GM18511 (cell line): ENCODE measurements at regions not wholly inside any gene's neighbourhood (a gene's known extent, or its start where the extent isn't known, plus 50 kb on each side); places are given as distances from the start of the nearest gene placed in this dataset.
"Not testable (repeated sequence)": the region's sequence is repeated elsewhere in the genome, so short reads cannot be mapped to it uniquely, and the experiment has no call there.

Experiments
- ATAC-seq: cut with Tn5 transposase; IDR thresholded peaks from one replicate; pipeline ENCODE4 v1.9.1; 2021; ENCODE audit warnings: mild to moderate bottlenecking, moderate library complexity; ENCODE audit not compliant: unreplicated experiment

- ATAC-seq = no peak
These were observed 129.1 kb downstream of the TNFRSF21 start for GRCh38 chr6:47180633-47181032.

- ATAC-seq = no peak
These were observed 130.4 kb downstream of the TNFRSF21 start for GRCh38 chr6:47179286-47179685.

GRCh38 chr6:47175656-47176055 is 133.5 kb upstream of the ADGRF1 start:
- ATAC-seq = no peak

DNA sequence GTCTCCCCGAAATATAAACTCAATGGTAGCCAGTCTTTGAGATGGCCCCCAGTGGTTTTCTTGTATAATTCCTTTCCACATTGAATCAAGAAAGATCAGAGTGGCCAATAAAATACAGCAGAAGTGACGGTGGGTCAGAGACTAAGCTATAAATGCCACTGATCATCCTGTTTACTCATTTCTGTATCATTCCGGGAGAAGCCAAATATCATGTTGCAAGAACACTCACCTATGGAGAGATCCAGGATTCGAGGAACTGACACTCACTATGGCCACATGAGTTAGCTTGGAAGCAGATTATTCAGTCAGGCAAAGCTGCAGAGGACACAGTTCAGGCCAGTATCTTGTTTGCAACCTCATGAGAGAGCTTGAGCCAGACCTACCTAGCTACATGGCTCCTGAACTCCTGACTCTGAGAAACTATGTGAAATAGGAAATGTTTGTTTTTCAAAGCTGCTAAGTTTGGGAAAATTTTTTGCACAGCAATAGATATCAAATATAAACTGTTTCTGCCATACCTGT is 132.4 kb upstream of the ADGRF1 start:
- ATAC-seq = no peak

GRCh38 chr6:47174063-47174462 is 131.9 kb upstream of the ADGRF1 start:
- not testable (repeated sequence) for ATAC-seq

DNA sequence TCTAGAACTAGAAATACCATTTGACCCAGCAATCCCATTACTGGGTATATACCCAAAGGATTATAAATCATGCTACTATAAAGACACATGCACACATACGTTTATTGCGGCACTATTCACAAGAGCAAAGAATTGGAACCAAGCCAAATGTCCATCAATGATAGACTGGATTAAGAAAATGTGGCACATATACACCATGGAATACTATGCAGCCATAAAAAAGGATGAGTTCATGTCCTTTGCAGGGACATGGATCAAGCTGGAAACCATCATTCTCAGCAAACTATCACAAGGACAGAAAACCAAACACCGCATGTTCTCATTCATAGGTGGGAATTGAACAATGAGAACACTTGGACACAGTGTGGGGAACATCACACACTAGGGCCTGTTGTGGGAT is 131.0 kb upstream of the ADGRF1 start:
- not testable (repeated sequence) for ATAC-seq

DNA sequence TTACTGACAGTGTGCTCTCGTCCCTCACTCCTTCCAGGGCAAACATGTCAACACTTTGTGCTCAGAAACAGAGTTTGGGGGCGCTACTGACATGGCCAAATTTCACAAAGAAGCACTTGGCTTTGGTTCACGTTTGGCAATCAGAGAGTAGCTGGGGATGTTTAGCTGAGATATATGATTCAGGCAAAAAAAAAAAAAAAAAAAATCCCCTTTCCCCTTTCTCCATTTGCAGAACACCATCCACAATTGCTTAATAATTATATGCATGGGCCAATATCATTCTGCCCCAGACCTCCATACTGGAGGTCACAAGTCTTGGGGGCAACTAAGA is 128.4 kb upstream of the ADGRF1 start:
- ATAC-seq = no peak

- ATAC-seq = no peak
These were observed 127.9 kb upstream of the ADGRF1 start for GRCh38 chr6:47169785-47170616.

- no peak for ATAC-seq
These were observed 126.0 kb upstream of the ADGRF1 start for GRCh38 chr6:47168180-47168579.

GRCh38 chr6:47165918-47166317 is 123.8 kb upstream of the ADGRF1 start:
- ATAC-seq = peak; percentile 84

DNA sequence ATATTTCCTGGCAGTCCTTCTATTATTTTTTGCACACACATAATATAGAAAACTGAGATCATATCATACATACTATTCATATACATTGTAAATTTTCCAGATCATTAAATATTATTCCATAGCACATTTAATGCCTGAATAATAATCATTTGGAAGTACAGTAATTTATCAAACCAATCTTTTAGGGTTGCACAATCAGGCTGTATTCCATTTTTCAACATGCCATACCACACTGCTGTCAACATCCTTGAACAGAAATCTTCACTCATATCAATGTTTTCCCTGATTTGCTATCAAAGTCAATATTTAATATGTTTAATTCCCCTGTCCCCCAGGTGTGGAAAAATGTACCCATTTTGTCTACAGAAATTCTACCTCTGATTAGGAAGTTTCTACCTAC is 122.7 kb upstream of the ADGRF1 start:
- no peak for ATAC-seq

DNA sequence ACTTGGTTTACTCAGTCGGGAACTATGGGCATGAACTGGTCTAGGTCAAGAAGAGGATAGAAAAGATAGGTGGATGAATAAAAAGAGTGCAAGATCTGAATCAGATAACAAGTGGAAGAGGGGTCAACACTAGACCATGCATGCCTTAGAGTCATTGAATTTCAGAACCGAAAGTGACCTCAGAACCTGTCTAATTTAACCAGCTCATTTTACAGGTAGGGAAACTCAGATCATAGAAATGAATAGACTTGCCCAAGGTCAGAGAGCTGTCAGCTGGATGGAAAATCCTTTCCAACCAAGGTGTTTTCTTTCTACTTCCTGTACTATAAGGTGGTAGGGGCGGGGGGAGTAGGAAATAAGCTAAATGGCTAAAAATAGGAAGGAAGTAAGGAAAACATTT is 121.4 kb upstream of the ADGRF1 start:
- ATAC-seq = peak; percentile 50

- peak; percentile 40 for ATAC-seq
These were observed 120.7 kb upstream of the ADGRF1 start for GRCh38 chr6:47162793-47163192.

DNA sequence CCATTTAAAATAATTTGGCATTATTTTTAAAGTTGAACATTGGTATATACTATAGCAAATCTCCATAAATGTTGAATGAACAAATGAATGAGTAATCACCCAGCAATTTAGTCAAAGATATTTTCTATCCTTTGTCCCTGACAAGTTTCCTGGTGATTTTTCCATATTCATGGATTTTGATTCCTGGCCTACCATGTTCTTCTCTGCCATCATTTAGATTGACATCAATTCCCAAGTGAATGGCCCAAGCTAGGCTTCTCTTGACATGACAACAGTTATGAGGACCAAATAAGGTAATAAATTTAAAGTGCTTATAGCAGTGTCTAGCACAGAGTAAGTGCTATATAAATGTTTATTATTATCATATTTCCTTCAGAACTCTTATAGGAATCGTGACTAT is 120.1 kb upstream of the ADGRF1 start:
- ATAC-seq = no peak

DNA sequence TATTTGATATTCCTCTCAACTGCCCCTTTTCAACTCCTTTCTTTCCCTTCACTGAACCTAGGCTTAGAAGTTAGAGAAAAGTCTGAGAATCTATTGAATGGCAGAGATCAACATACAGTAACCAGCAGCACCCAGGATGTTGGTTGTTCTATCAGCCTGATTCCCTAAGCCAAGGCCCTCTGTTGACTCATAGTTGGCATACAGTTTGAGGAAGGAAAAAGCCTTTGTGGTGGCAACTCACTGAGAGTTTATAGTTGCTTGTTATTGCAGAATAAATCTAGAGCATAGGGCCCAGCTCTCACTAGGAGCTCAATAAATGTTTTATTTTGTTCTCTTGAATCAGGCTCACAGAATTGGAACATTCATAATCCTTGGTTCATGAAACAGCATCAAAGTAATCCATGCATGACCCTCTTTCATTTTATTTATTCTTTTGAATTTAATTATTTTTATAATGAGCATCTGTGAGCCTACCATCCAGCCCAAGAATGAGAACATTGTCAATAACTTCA is 119.1 kb upstream of the ADGRF1 start:
- no peak for ATAC-seq

DNA sequence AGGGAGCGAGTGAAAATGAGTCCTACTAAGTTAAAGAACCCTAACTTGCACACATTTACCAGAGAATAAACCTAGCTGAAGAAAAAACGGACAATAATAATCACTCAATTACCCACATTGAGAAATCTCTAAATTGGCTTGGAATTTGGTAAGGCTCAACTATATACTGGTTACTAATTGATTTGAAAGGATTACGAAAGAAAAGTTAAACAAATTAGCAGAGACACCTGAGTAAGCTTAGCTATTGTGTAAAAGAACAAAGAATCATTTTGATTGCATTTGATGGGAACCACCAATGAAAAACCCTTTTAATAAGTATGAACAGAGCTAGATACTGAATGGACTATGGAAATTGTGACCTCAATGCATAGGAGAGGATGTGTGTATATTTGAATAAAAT is 118.6 kb upstream of the ADGRF1 start:
- no peak for ATAC-seq

- ATAC-seq = no peak
These were observed 117.6 kb upstream of the ADGRF1 start for GRCh38 chr6:47159763-47160162.

- ATAC-seq = no peak
These were observed 115.6 kb upstream of the ADGRF1 start for GRCh38 chr6:47157653-47158219.

DNA sequence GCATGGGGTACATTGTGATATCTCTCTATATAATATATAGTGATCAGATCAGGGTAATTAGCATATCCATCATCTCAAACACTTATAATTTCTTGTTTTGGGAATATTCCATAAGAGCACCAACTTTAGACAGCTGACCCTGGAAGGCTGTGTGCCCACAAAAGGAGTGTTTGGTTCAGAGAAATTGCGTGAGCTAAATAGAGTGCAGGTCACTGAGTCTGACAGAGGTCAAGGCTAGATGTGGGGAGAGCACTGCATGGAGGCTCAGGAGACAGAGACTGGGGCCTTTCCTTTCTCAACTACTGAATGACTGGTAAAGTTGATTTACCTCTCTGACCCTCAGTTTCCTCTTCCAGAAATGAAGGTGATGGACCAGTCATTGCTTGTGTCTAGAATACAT is 114.9 kb upstream of the ADGRF1 start:
- ATAC-seq = no peak

DNA sequence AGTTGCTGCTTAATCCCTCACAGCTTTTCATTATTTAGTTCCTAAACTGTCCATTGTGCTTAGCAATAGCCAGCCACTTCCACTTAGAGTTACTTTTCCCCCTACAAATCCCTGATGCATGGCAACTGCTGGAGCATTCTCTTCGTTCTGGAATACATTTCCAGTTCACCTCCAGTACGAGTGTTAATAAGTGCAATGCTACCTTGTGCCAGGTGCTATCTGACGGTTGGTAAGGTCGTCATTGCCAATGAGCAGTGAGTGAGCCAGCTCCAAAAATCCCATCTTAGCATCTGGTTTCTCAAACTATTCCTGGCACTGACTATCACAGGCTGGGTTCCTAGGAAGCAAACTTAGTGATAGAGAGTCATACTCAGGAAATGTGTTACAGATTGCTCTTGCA is 114.1 kb upstream of the ADGRF1 start:
- ATAC-seq = no peak

DNA sequence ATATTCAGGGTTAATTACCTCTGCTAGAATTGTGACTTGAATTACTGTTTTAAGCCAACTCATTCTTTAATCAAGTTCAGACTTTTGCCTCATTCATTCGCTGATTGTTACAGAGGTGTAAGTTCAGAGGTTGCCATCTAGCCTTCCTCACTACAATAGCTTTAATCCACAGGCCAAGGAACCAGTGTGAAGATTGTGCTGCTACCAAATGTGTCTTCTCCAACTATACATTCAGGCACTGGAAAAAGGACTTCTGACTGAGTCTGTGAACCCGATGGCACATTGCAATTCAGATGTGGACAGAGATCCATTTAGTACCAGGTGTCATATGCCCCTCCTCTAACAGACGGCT is 111.2 kb upstream of the ADGRF1 start:
- ATAC-seq = no peak

- ATAC-seq = no peak
These were observed 110.7 kb upstream of the ADGRF1 start for GRCh38 chr6:47152666-47153403.
